Smooth muscle cell (in vitro differentiated cells): ENCODE measurements at regions not wholly inside any gene's neighbourhood (a gene's known extent, or its start where the extent isn't known, plus 50 kb on each side); places are given as distances from the start of the nearest gene placed in this dataset.
A peak's percentile ranks its signal among the peaks of the same experiment; 100 is the strongest.

ENCODE experiments used
- DNase-seq: peaks from one replicate; lab custom pipeline; 2025; ENCODE audit not compliant: unreplicated experiment; lab: John Stamatoyannopoulos, UW
- H2AFZ ChIP-seq: fragments of 200-600 bp; sonication (generic); 2 replicates; pipeline ENCODE4 v1.6.0; 2016; ENCODE audit warnings: antibody characterized with exemption, low read depth, mild to moderate bottlenecking
- H3F3A ChIP-seq: fragments of 200-600 bp; sonication (generic); 2 replicates; pipeline ENCODE4 v1.6.0; 2017; ENCODE audit warnings: antibody characterized with exemption, low read depth
- H3K27ac ChIP-seq: fragments of 200-600 bp; sonication (generic); 2 replicates; pipeline ENCODE4 v1.5.1; 2016; ENCODE audit warnings: low read depth, mild to moderate bottlenecking
- H3K27me3 ChIP-seq: fragments of 200-600 bp; sonication (generic); 2 replicates; pipeline ENCODE4 v1.6.1; 2016; ENCODE audit warnings: low read depth, mild to moderate bottlenecking
- H3K36me3 ChIP-seq: fragments of 200-600 bp; sonication (generic); 2 replicates; pipeline ENCODE4 v1.5.1; 2016; ENCODE audit warnings: low read depth
- H3K4me1 ChIP-seq: fragments of 200-600 bp; sonication (generic); 2 replicates; pipeline ENCODE4 v1.5.1; 2016; ENCODE audit warnings: low read depth
- H3K4me2 ChIP-seq: fragments of 200-600 bp; sonication (generic); 2 replicates; pipeline ENCODE4 v1.6.0; 2016; ENCODE audit warnings: mild to moderate bottlenecking
- H3K4me3 ChIP-seq: fragments of 200-600 bp; sonication (generic); 2 replicates; pipeline ENCODE4 v1.5.1; 2016; ENCODE audit warnings: mild to moderate bottlenecking
- H3K79me2 ChIP-seq: fragments of 200-600 bp; sonication (generic); 2 replicates; pipeline ENCODE4 v1.6.0; 2016; ENCODE audit warnings: low read depth, mild to moderate bottlenecking
- H3K9ac ChIP-seq: fragments of 200-600 bp; sonication (generic); 2 replicates; pipeline ENCODE4 v1.6.0; 2016; ENCODE audit warnings: low read depth
- H3K9me3 ChIP-seq: fragments of 200-600 bp; sonication (generic); replicated peaks from 2 replicates; pipeline ENCODE4 v1.5.1; 2016; ENCODE audit warnings: low read depth
- H4K20me1 ChIP-seq: fragments of 200-600 bp; sonication (generic); 2 replicates; pipeline ENCODE4 v1.6.0; 2016; ENCODE audit warnings: low read depth
- CTCF ChIP-seq: fragments of 200-600 bp; sonication (generic); IDR thresholded peaks from 2 replicates; pipeline ENCODE4 v1.5.1; 2017; ENCODE audit warnings: borderline replicate concordance, mild to moderate bottlenecking, antibody characterized with exemption; ENCODE audit not compliant: insufficient read depth, poor library complexity, severe bottlenecking
- WGBS: methylation state at CpG from one replicate; pipeline ENCODE4 v1.1.7; 2016; ENCODE audit warnings: low lambda C conversion rate; 5-methylcytosine and 5-hydroxymethylcytosine counted together

GRCh38 chr16:5604770-5605169, 507.2 kb upstream of the EEF2KMT start:
- no peaks in the 10 kb centered on the region for H4K20me1 ChIP-seq
- no peak overlapping the region for H3K4me3 ChIP-seq
- no peaks in the 10 kb centered on the region for H3K4me1 ChIP-seq
- no peak overlapping the region for H2AFZ ChIP-seq
- H3K9me3 ChIP-seq = no peaks in the 10 kb centered on the region
- no peaks in the 10 kb centered on the region for H3K79me2 ChIP-seq
- H3K9ac ChIP-seq = no peak overlapping the region
- peaks cover 25% of the 10 kb centered on the region for H3K27me3 ChIP-seq
- no peak overlapping the region for H3K27ac ChIP-seq
- DNase-seq = no peak
- no peaks in the 10 kb centered on the region for H3K36me3 ChIP-seq
- no peaks in the 10 kb centered on the region for H3F3A ChIP-seq
- peak; percentile 29 for TF ChIP-seq CTCF
- no peak overlapping the region for H3K4me2 ChIP-seq
- WGBS = 56% methylated on average over 8 of the region's 8 CpGs

GRCh38 chr16:5603836-5604235, 506.2 kb upstream of the EEF2KMT start:
- Histone ChIP-seq H3F3A (no peaks in the 10 kb centered on the region), H3K27me3 (peaks cover 23% of the 10 kb centered on the region), H3K4me2 (no peak overlapping the region), H3K36me3 (no peaks in the 10 kb centered on the region), H3K79me2 (no peaks in the 10 kb centered on the region), H2AFZ (no peak overlapping the region), H3K9ac (no peak overlapping the region), H4K20me1 (no peaks in the 10 kb centered on the region), H3K9me3 (no peaks in the 10 kb centered on the region), H3K27ac (no peak overlapping the region), H3K4me1 (no peaks in the 10 kb centered on the region), H3K4me3 (no peak overlapping the region)
- no peak for TF ChIP-seq CTCF
- WGBS = 93% methylated on average over 4 of the region's 4 CpGs
- DNase-seq = no peak

- Histone ChIP-seq H3K79me2 (no peaks in the 10 kb centered on the region), H3K4me1 (no peaks in the 10 kb centered on the region), H4K20me1 (no peaks in the 10 kb centered on the region), H3K9ac (no peak overlapping the region), H2AFZ (no peak overlapping the region), H3K27me3 (peaks cover 7% of the 10 kb centered on the region), H3K36me3 (no peaks in the 10 kb centered on the region), H3K4me3 (no peak overlapping the region), H3F3A (no peaks in the 10 kb centered on the region), H3K27ac (no peak overlapping the region), H3K4me2 (no peak overlapping the region), H3K9me3 (no peaks in the 10 kb centered on the region)
- WGBS = 52% methylated on average over 1 of the region's 1 CpG
- no peak for DNase-seq
- TF ChIP-seq CTCF = no peak
These were observed 504.4 kb upstream of the EEF2KMT start for GRCh38 chr16:5601957-5602356.

DNA sequence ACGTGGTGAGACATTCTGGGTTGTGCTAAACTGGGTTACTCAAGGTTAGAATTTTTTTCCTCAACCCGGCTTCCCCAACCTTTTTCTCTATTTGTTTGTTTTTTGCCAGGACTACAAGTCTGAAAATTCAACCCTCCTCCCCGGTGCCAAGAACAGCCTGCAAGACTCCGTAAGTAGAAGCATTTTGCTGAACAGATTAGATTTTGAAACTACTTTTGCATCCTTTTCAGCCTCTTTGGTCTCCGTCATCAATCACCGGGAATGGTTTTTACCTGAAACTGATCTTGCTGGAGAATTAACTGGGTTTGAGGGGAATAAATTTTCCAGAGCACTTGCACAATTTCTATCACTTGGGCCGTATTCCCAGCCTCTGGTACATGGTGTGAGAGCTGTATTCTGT, 501.2 kb upstream of the EEF2KMT start:
- Histone ChIP-seq H3K79me2 (no peaks in the 10 kb centered on the region), H3K27ac (no peak overlapping the region), H3F3A (no peaks in the 10 kb centered on the region), H2AFZ (no peak overlapping the region), H4K20me1 (no peaks in the 10 kb centered on the region), H3K27me3 (no peaks in the 10 kb centered on the region), H3K9ac (no peak overlapping the region), H3K4me1 (no peaks in the 10 kb centered on the region), H3K36me3 (no peaks in the 10 kb centered on the region), H3K4me2 (no peak overlapping the region), H3K4me3 (no peak overlapping the region), H3K9me3 (no peaks in the 10 kb centered on the region)
- no peak for TF ChIP-seq CTCF
- 86% methylated on average over 7 of the region's 7 CpGs for whole genome bisulfite sequencing
- DNase-seq = no peak
